ENCODE measurements at regions not wholly inside any gene's neighbourhood (a gene's known extent, or its start where the extent isn't known, plus 50 kb on each side); places are given as distances from the start of the nearest gene placed in this dataset.
A peak's percentile ranks its signal among the peaks of the same experiment; 100 is the strongest.

DNA sequence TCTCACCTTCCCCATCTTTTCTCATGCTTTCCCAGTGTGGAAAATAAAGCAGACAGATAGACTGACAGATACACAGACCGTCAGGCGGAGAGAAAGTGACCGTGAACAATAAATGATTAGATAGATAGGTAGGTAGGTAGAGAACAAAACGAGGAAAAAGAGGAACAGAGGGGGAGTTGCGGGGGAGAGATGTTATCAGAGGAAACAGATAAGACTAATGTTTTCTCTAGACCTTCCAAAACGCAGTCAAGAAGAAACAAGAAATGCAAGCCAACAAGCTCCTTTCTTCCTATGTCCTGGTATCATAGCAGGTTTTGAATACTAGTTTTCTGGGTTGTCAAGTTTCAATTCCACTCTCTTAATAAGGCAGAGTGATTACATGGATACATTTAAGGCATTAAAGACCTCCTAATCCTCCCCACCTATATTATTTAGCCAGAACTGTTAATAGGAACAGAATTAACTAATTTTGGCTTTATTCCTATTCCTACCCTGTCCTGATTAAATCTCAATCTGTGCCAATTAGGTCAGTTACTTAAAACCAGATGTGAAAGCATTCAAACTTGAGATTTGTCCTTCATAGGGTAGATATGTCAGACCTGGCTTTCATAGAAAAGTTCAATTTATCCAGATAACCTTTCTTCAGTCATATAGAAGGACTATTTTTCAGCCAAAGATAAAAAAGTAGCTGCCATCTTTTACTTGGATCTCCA, 89.0 kb upstream of the PTPRR start:
- DNase-seq: no peak

DNA sequence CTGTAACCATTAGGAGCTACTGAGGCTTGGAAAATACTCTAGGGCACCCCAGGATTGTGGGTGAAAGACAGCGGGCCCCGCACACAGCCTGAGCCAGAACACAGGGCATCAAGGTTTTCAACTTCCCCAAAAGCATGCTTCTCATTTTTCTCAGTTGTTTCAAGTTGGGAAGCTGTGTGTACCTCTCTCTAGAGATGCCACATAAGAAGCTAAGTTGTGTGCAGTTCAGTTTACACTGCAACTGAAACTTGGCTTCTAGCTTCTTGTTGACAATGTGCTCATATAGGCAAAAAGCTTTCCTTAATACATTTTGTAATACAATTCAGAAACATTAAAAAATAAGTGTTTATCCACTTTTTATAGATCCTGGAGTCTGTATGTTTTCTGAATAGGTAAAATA, 88.1 kb upstream of the PTPRR start:
- DNase-seq: no peak

DNA sequence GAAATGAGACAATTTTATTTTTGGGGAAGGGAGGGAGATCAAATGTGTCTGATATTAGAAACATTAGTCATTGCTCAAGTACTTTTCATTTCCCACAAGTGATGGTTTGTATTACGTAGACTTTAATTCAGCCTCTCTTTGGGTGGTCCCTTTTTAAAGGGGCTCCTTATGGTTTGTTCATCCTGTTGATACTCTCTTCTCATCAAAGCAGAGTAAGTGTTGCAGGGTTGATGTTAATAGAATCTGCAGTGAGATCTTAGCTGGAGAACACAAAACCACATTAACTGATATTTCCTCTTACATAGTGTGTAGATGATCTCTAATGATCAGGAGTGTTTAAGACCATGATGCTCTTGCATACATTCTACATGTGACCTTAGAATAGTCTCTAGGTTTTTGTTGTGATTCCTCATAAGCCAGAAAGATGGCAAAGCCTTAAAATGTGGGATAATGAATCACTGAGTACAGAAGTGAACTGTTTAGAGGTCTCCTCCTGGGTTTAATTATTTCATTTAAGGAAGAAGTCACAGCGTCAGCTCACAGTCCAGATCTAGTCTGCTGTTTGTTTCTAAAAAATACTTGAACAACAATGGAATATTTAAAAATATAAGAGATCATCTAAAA, 87.4 kb upstream of the PTPRR start:
- DNase-seq: no peak

DNA sequence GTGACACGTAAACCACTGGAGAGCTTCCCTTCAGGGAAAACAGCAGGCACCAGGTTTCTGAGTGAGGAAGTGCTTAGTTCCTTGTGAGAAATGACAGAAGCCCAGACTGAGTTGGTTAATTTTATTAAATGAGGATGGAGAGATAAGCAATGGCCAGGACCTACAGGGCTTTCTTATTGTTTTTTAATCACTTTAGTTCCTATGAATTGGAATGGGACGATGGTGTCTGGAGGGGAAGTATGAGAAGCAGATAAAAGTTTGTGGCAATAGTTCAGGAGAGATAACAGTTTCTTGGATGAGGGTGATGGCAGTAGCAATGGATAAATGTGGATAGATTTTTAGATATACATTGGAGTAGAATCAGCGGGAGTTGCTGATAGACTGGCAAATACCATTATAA, 86.5 kb upstream of the PTPRR start:
- DNase-seq: no peak

DNA sequence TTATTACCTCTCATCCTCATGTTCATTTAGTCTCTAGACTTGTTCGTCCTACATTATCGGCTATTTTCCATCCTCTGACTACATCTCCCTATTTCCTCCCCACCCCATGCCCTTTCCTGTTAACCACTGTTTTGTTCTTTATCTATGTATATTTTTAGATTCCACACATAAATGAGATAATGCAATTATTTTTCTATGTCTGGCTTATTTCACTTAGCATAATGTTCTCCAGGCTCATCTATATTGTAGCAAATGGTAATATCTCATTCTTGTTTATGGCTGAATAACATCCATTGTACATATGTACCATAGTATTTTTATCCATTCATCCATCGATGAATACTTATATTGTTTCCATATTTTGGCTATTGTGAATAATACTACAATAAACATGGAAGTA, 84.6 kb upstream of the PTPRR start:
- DNase-seq: no peak

GRCh38 chr12:71004578-71004977, 84.0 kb upstream of the PTPRR start:
- DNase-seq: no peak

- no peak for DNase-seq
Measured at GRCh38 chr12:71000748-71001147, 80.2 kb upstream of the PTPRR start.

DNA sequence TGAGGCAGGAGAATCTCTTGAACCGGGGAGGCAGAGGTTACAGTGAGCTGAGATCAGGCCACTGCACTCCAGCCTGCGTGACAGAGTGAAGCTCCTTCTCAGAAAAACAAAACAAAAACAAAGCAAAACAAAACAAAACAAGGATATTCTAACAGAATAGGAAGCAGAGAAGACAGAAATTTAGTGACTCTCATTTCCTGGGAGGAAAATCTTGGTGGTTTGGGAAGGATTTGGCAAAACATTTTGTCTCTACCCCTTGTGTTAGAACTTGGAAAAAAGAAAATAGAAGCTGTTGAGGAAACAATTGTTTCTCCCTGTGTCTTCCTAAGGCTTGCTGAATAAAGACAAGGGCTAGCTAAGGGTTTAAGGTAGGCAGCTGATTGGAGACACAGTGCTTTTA, 79.7 kb upstream of the PTPRR start:
- no peak for DNase-seq

GRCh38 chr12:70994217-70994788, 73.8 kb upstream of the PTPRR start:
- DNase-seq: peak; percentile 22 to 59

- DNase-seq: no peak
Measured at GRCh38 chr12:70989232-70989631, 68.7 kb upstream of the PTPRR start.

GRCh38 chr12:70985850-70986249, 65.3 kb upstream of the PTPRR start:
- no peak for DNase-seq

DNA sequence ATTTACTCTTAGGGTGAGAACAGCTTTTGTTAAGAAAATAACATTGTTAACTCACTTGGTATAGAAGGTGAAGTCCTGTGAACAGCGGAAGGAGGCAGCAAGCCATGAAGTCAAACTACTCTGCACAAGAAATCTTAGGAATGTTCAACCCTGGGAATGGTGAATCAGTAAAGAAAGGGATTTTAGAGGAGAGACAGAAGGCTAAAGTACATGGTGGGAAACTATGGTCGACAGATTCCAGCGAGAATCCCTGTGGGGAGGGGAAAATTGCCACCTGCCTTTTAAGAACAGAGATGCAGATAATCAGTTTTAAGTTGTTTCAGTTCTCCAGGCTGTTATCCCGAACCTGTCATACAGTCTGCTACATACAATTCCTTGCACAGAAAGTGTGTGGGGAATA, 63.2 kb upstream of the PTPRR start:
- no peak for DNase-seq

DNA sequence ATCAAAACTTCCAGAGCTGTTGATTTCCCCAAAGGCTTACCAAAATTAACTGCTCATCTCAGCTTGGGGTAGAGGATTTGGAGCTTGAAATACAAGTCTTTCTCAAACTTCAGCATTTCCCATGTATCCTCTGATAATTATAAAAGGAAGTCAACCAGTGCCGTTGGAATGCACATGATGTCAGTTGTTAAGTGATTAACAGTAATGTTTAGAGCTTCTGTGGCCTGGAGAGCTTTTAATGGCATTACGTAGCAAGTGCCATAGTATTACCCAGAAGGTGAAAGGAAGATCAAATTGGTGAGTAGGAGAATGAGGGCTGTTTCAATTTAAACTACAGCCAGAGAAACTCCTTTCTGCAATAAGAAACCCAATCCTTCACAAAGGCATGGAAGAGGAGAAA, 62.5 kb upstream of the PTPRR start:
- DNase-seq: no peak

GRCh38 chr12:70982286-70982685, 61.7 kb upstream of the PTPRR start:
- no peak for DNase-seq

DNA sequence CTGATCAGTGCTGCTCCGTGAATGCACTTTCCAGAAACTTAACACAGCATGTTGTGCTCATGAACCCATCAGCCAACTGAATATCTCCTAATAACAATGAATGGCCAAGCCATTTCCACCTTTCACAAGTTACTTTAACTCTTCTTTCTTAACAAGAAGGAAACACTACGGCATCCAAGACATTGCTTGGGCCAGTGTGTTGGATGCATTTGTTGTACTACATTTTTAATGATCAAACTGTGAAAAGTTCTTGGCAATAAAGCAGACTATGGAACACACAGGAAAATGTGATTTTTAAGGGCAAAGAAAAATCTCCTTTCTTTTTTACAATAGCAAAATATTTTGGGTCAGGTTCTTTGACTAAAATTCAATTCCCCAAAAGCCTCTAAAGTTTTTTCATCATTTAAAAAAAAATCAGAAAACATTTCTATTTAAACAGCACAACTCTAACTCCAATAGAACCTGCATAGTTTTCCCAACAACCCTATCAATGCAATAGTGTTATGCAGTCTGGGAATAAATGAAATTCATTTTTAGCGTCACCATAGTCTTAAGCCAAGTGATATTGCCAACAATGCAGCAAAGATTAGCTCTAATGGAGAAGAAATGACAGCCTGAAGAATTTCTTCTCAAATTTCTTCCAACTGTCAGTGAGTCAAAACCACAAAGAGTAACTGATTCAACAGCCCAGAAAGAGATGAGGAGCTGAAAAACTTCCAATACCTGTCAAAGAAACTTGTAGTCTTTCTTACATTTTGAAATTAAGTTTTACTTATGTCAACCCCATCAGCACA, 50.7 kb upstream of the PTPRR start:
- DNase-seq: no peak

Data from NCI-H2081 (cell line).